IMR-90 (cell line): ENCODE measurements at regions not wholly inside any gene's neighbourhood (a gene's known extent, or its start where the extent isn't known, plus 50 kb on each side); places are given as distances from the start of the nearest gene placed in this dataset.

ENCODE experiments used
- FOS ChIP-seq: fragments of 150-350 bp; IDR thresholded peaks from 2 replicates; pipeline ENCODE4 v1.6.1; 2016; ENCODE audit warnings: low read depth, low read length
- MAFK ChIP-seq: IDR thresholded peaks from 2 replicates; pipeline ENCODE4 v1.6.1; 2012; ENCODE audit warnings: low read depth, low read length, improper control_type of control experiment
- MXI1 ChIP-seq: IDR thresholded peaks from 2 replicates; pipeline ENCODE4 v1.6.1; 2012; ENCODE audit warnings: low read depth, mild to moderate bottlenecking, low read length, moderate library complexity, borderline replicate concordance
- POLR2A ChIP-seq: IDR thresholded peaks from 2 replicates; pipeline ENCODE4 v1.6.1; 2012; ENCODE audit warnings: mild to moderate bottlenecking, low read depth, low read length
- RFX5 ChIP-seq: IDR thresholded peaks from 2 replicates; pipeline ENCODE4 v1.8.0; 2012; ENCODE audit warnings: low read depth, mild to moderate bottlenecking, low read length, moderate library complexity
- SMC3 ChIP-seq: fragments of 150-350 bp; IDR thresholded peaks from 2 replicates; pipeline ENCODE4 v1.6.1; 2016; ENCODE audit warnings: low read depth, mild to moderate bottlenecking, antibody characterized with exemption, low read length, moderate library complexity
- TF ChIP-seq, protein P1 (sequence below): conservative IDR thresholded peaks from 2 replicates; pipeline ENCODE4 v1.5.1; 2012; ENCODE audit warnings: mild to moderate bottlenecking, low read depth, low read length, improper control_type of control experiment

DNA sequence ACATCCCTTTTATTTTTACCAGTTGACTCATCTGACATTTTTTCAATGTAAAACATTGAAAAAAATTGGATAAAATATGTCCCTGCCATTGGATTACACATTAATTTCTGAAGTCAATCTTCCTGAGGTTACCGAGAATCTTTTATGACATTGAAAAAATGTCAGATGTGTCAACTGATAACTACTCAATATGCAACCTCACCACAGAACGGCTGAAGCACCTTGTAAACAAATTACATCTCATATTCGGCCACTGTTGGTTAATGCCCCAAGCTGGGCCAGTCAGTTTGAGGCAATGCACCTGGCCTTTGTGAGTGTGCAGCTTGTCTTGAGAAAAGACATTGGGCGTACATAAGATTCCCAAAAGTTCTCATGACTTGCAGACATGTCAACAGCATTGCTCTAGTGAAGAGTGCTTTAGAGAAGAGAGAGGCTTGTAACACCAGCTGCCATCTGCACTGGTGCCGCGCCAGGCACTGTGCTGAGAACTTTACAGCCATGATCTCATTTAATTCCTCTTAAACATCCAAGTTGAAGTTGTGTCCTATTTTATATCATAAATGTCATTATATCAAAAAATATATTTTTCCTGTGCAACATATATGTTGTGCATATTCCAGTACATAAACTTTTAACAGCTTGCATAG lies 112.7 kb upstream of the SLC35G4 start:
- no peak for TF ChIP-seq MXI1
- no peak for TF ChIP-seq SMC3
- no peak for TF ChIP-seq RFX5
- TF ChIP-seq, protein P1, sequence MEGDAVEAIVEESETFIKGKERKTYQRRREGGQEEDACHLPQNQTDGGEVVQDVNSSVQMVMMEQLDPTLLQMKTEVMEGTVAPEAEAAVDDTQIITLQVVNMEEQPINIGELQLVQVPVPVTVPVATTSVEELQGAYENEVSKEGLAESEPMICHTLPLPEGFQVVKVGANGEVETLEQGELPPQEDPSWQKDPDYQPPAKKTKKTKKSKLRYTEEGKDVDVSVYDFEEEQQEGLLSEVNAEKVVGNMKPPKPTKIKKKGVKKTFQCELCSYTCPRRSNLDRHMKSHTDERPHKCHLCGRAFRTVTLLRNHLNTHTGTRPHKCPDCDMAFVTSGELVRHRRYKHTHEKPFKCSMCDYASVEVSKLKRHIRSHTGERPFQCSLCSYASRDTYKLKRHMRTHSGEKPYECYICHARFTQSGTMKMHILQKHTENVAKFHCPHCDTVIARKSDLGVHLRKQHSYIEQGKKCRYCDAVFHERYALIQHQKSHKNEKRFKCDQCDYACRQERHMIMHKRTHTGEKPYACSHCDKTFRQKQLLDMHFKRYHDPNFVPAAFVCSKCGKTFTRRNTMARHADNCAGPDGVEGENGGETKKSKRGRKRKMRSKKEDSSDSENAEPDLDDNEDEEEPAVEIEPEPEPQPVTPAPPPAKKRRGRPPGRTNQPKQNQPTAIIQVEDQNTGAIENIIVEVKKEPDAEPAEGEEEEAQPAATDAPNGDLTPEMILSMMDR, result no peak
- TF ChIP-seq POLR2A, result no peak
- no peak for TF ChIP-seq FOS
- TF ChIP-seq MAFK, result no peak
